GM12878 (cell line): ENCODE measurements at regions not wholly inside any gene's neighbourhood (a gene's known extent, or its start where the extent isn't known, plus 50 kb on each side); places are given as distances from the start of the nearest gene placed in this dataset.

Source experiments
- BRCA1 ChIP-seq: IDR thresholded peaks from 2 replicates; pipeline ENCODE4 v1.6.1; 2011; ENCODE audit warnings: low read depth, low read length, improper control_type of control experiment
- ETV6 ChIP-seq, 2 experiments: fragments of 450-650 bp in 1 of 2; IDR thresholded peaks in 1 of 2; conservative IDR thresholded peaks in 1 of 2; 2 replicates each; pipeline ENCODE4 v1.6.1; 2014; ENCODE audit warnings: antibody characterized with exemption in 1 of 2, borderline replicate concordance in 1 of 2, low read depth in 1 of 2, mild to moderate bottlenecking in 1 of 2, moderate library complexity in 1 of 2
- HDGF ChIP-seq: fragments of 450-650 bp; IDR thresholded peaks from 2 replicates; pipeline ENCODE4 v1.6.1; 2016; ENCODE audit warnings: antibody characterized with exemption
- MXI1 ChIP-seq: fragments of 150-350 bp; IDR thresholded peaks from 2 replicates; pipeline ENCODE4 v1.6.1; 2011; ENCODE audit warnings: low read depth, mild to moderate bottlenecking, inconsistent platforms, low read length, improper control_type of control experiment
- POLR2A ChIP-seq: IDR thresholded peaks from 2 replicates; pipeline ENCODE4 v1.6.1; 2011; ENCODE audit warnings: low read depth, mild to moderate bottlenecking, low read length
- POLR2AphosphoS5 ChIP-seq: IDR thresholded peaks from 2 replicates; pipeline ENCODE4 v1.6.1; 2011; ENCODE audit warnings: mild to moderate bottlenecking, low read length, inconsistent platforms
- RB1 ChIP-seq: fragments of 450-650 bp; formaldehyde crosslinking; IDR thresholded peaks from 2 replicates; pipeline ENCODE4 v1.6.1; 2017; ENCODE audit warnings: mild to moderate bottlenecking, borderline replicate concordance
- SREBF2 ChIP-seq: IDR thresholded peaks from 2 replicates; pipeline ENCODE4 v1.6.1; 2012; ENCODE audit warnings: mild to moderate bottlenecking, low read length
- TAF1 ChIP-seq: IDR thresholded peaks from 2 replicates; pipeline ENCODE4 v1.6.1; 2011; ENCODE audit warnings: mild to moderate bottlenecking, low read depth, low read length, borderline replicate concordance
- ZZZ3 ChIP-seq: IDR thresholded peaks from 2 replicates; pipeline ENCODE4 v1.6.1; 2011; ENCODE audit warnings: low read depth; ENCODE audit not compliant: control insufficient read depth, insufficient read length
- TF ChIP-seq, protein P1 (sequence below): fragments of 450-650 bp; IDR thresholded peaks from 2 replicates; pipeline ENCODE4 v1.6.1; 2016; ENCODE audit warnings: mild to moderate bottlenecking, moderate library complexity, borderline replicate concordance
- TF ChIP-seq, protein P2 (sequence below): IDR thresholded peaks from 2 replicates; pipeline ENCODE4 v1.6.1; 2012; ENCODE audit warnings: low read depth, low read length, improper control_type of control experiment
- TF ChIP-seq, protein P3 (sequence below), 3 experiments: IDR thresholded peaks in 2 of 3; conservative IDR thresholded peaks in 1 of 3; 2 replicates each; pipeline ENCODE4 v1.5.1; 2011; ENCODE audit warnings: low read depth in 3 of 3, low read length in 3 of 3, mild to moderate bottlenecking in 3 of 3, control low read depth in 2 of 3, moderate library complexity in 2 of 3, inconsistent platforms in 1 of 3, mixed read lengths in 1 of 3; ENCODE audit not compliant: control insufficient read depth in 2 of 3, insufficient read depth in 1 of 3; ENCODE audit errors: extremely low read depth in 1 of 3
- TF ChIP-seq, protein P4 (sequence below): fragments of 450-650 bp; IDR thresholded peaks from 2 replicates; pipeline ENCODE4 v1.6.1; 2014; ENCODE audit warnings: mild to moderate bottlenecking

- TF ChIP-seq BRCA1: no peak
- no peak for TF ChIP-seq POLR2A
- TF ChIP-seq HDGF: no peak
- no peak for TF ChIP-seq MXI1
- TF ChIP-seq SREBF2: no peak
- TF ChIP-seq, protein P1, sequence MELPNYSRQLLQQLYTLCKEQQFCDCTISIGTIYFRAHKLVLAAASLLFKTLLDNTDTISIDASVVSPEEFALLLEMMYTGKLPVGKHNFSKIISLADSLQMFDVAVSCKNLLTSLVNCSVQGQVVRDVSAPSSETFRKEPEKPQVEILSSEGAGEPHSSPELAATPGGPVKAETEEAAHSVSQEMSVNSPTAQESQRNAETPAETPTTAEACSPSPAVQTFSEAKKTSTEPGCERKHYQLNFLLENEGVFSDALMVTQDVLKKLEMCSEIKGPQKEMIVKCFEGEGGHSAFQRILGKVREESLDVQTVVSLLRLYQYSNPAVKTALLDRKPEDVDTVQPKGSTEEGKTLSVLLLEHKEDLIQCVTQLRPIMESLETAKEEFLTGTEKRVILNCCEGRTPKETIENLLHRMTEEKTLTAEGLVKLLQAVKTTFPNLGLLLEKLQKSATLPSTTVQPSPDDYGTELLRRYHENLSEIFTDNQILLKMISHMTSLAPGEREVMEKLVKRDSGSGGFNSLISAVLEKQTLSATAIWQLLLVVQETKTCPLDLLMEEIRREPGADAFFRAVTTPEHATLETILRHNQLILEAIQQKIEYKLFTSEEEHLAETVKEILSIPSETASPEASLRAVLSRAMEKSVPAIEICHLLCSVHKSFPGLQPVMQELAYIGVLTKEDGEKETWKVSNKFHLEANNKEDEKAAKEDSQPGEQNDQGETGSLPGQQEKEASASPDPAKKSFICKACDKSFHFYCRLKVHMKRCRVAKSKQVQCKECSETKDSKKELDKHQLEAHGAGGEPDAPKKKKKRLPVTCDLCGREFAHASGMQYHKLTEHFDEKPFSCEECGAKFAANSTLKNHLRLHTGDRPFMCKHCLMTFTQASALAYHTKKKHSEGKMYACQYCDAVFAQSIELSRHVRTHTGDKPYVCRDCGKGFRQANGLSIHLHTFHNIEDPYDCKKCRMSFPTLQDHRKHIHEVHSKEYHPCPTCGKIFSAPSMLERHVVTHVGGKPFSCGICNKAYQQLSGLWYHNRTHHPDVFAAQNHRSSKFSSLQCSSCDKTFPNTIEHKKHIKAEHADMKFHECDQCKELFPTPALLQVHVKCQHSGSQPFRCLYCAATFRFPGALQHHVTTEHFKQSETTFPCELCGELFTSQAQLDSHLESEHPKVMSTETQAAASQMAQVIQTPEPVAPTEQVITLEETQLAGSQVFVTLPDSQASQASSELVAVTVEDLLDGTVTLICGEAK: no peak
- TF ChIP-seq, protein P2, sequence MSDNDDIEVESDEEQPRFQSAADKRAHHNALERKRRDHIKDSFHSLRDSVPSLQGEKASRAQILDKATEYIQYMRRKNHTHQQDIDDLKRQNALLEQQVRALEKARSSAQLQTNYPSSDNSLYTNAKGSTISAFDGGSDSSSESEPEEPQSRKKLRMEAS: no peak
- TF ChIP-seq, protein P3, sequence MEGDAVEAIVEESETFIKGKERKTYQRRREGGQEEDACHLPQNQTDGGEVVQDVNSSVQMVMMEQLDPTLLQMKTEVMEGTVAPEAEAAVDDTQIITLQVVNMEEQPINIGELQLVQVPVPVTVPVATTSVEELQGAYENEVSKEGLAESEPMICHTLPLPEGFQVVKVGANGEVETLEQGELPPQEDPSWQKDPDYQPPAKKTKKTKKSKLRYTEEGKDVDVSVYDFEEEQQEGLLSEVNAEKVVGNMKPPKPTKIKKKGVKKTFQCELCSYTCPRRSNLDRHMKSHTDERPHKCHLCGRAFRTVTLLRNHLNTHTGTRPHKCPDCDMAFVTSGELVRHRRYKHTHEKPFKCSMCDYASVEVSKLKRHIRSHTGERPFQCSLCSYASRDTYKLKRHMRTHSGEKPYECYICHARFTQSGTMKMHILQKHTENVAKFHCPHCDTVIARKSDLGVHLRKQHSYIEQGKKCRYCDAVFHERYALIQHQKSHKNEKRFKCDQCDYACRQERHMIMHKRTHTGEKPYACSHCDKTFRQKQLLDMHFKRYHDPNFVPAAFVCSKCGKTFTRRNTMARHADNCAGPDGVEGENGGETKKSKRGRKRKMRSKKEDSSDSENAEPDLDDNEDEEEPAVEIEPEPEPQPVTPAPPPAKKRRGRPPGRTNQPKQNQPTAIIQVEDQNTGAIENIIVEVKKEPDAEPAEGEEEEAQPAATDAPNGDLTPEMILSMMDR (IDR thresholded peaks at IDR 0.05 in 2 of 3, conservative IDR thresholded peaks at IDR 0.05 in 1 of 3; ENCODE audit: control insufficient read depth in 2 of 3, extremely low read depth in 1 of 3, insufficient read depth in 1 of 3, low read depth in 3 of 3, low read length in 3 of 3): no peak
- TF ChIP-seq POLR2AphosphoS5: no peak
- TF ChIP-seq TAF1: no peak
- no peak for TF ChIP-seq ETV6 (conservative IDR thresholded peaks at IDR 0.05 in 1 of 2, IDR thresholded peaks at IDR 0.05 in 1 of 2; ENCODE audit: borderline replicate concordance in 1 of 2, low read depth in 1 of 2)
- no peak for TF ChIP-seq RB1
- no peak for TF ChIP-seq ZZZ3
- TF ChIP-seq, protein P4, sequence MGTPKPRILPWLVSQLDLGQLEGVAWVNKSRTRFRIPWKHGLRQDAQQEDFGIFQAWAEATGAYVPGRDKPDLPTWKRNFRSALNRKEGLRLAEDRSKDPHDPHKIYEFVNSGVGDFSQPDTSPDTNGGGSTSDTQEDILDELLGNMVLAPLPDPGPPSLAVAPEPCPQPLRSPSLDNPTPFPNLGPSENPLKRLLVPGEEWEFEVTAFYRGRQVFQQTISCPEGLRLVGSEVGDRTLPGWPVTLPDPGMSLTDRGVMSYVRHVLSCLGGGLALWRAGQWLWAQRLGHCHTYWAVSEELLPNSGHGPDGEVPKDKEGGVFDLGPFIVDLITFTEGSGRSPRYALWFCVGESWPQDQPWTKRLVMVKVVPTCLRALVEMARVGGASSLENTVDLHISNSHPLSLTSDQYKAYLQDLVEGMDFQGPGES: no peak
Measured at GRCh38 chr9:104028827-104029226, 65.3 kb upstream of the SMC2 start.
